GM19467 (cell line): ENCODE measurements at regions not wholly inside any gene's neighbourhood (a gene's known extent, or its start where the extent isn't known, plus 50 kb on each side); places are given as distances from the start of the nearest gene placed in this dataset.
"Not testable (repeated sequence)": the region's sequence is repeated elsewhere in the genome, so short reads cannot be mapped to it uniquely, and the experiment has no call there.

Source experiments
- ATAC-seq: cut with Tn5 transposase; IDR thresholded peaks from one replicate; pipeline ENCODE4 v1.9.1; 2021; ENCODE audit warnings: mild to moderate bottlenecking, moderate library complexity; ENCODE audit not compliant: unreplicated experiment

DNA sequence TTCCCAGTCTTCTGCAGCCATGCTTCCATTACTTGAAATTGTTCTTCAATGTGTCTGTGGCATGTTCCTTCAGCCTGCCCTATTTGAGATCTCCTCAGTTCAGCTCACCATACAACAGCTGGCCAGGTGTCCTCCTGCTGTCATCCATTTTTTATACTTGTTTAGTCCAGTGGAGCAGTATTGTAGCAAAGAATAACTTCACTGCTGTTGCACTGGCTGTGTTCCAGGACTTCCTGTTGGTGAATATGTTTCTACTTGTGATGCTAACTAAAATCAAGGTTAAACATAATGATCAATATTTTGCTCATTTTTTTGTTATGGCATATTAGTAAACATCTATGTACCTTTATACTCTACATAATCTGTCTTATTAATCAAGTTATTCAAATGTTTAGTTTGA is 1394.1 kb downstream of the PCDH9 start:
- ATAC-seq, result no peak

- no peak for ATAC-seq
These were observed 1395.2 kb downstream of the PCDH9 start for GRCh38 chr13:65834897-65835296.

DNA sequence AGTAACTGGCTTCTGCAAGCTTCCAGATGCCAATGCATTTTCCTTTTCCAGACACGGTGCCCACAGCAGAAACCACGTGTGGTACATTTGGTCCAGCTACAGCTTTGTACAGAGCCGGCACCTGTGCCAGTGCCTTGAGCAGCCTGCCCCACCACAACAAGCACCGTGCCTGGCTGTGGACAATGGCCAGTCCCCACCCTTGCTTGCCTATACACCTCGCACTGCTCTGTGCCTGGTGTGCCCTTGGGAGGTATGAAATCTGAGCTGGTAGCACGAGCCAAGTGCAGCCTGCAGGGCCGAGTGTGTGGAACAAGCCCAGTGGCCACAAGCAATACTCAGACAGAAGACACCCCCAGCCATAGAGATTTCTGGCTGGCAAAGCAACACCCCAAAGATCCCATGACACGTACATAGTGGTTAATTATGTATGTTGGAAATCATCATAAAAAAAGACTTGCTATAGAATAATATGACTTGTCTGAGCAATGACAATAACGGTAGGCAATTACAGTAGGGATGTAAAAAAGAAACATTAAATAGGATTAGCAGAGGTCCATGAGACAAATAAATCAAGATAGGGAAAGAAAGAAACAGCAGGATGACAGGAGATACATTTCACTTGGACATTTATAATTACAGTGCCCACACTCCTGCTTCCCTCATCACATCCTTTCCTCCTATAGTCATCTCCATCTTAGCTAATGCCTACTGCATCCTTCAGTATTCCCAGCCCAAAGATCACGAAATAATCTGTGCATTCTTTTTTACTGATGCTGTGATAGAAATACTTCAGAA is 1399.5 kb downstream of the PCDH9 start:
- ATAC-seq, result no peak

GRCh38 chr13:65829241-65830008 is 1400.7 kb downstream of the PCDH9 start:
- no peak for ATAC-seq

- ATAC-seq, result no peak
These were observed 1403.5 kb downstream of the PCDH9 start for GRCh38 chr13:65826657-65827056.

- no peak for ATAC-seq
These were observed 1405.1 kb downstream of the PCDH9 start for GRCh38 chr13:65825039-65825438.

GRCh38 chr13:65808061-65808460 is 1422.1 kb downstream of the PCDH9 start:
- ATAC-seq, result no peak

GRCh38 chr13:65803530-65804392 is 1426.4 kb downstream of the PCDH9 start:
- no peak for ATAC-seq

DNA sequence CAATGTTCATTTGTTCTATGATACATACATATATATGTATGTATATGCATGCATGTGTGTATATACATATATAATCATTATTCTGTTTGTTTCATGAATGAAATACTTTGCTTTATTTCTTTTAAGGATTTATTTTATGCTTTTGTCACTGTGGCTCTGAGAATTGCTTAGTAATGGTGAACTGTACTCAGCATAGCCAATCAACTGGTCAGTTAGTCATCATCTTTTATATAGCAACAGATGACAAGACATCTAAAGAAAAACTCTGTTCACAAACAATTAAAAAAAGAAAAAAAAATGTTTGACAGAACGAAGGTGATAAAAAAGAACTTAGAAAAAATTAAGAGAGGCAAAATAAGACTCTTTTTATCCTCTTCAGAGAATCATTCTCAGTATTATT is 1440.3 kb downstream of the PCDH9 start:
- no peak for ATAC-seq

DNA sequence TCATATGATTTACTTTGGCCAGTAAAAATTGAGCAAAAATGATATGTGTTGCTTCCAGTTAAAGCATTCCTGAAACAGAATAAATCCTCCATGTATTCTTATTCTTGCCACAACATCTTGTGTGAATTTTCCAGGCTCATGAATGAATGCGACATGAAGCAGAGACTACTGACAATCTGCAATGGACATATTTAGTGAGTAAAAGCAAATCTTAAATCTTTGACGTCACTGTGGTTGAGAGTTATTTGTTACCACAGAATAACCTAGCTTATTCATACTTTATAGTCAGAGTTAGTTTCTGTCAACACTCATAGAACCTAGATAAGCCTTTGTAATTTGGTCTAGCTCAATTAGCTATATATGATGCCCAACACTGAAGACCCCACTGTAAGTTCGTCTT is 1443.1 kb downstream of the PCDH9 start:
- ATAC-seq, result no peak

DNA sequence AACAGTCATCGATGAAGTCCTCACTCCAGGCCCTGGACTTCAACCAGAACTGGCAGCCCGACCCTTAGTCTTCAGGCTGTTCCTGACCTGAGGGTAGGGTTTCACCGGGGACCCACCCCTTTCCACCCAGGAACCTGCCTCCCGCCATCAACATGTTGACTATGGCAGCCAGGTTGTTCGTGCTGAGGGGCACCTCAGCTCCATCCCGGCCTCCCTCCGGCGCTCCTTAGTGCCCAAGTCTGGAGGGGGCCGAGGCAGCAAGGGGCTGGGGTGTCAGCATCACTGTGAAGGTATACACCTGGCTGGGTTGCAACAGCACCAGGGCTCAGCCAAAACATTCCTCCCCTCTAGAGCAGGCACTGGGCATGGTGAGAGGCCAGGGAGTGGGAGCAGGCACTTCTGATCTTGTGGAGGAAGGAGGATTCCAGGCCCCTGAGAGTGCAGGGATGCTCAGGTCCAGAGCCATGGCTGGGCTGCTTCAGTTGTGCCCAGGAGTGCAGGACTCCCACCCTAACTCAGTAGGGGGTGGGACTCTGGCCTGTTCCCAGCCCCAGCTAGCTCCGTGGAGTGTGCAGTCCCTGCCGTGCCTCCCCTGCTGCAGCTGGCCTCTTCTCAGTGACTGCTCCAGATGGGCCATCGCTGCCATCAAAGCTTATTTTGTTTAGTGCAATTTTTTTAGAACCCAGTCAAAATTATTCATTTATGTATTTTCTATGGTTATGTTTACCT is 1445.9 kb downstream of the PCDH9 start:
- no peak for ATAC-seq

- ATAC-seq, result no peak
These were observed 1446.8 kb downstream of the PCDH9 start for GRCh38 chr13:65783383-65783782.

DNA sequence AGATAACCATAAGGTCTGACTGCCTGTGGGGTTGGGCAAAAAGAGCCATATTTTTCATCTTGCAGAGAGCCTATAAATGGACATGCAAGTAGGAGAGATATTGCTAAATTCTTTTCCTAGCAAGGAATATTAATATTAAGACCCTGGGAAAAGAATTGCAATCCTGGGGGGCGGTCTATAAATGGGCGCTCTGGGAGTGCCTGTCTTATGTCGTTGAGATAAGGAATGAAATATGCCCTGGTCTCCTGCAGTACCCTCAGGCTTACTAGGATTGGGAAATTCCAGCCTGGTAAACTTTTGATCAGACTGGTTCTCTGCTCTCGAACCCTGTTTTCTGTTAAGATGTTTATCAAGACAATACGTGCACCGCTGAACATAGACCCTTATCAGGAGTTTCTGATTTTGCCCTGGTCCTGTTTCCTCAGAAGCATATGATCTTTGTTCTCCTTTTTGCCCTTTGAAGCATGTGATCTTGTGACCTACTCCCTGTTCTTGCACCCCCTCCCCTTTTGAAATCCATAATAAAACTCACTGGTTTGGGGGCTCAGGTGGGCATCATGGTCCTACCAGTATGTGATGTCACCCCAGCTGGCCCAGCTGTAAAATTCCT is 1458.3 kb downstream of the PCDH9 start:
- not testable (repeated sequence) for ATAC-seq

DNA sequence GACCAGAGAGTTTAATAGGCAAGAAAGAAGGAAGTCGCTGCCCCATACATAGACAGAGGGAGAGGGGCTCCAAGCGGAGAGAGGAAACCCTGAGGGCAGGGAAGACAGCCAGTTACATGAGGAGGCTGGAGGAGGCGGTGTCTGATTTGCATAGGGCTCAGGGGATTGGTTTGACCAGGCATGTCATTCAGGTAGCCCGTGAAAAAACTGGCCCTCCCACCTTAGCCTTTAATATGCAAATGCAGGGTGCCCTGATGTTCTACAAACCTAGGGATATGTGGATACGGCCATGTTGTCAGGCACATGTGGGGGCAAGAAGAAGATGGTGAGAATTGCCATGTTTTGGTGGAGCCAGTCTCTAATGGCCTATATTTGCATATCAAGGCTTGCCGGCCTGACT is 1461.6 kb downstream of the PCDH9 start:
- no peak for ATAC-seq

DNA sequence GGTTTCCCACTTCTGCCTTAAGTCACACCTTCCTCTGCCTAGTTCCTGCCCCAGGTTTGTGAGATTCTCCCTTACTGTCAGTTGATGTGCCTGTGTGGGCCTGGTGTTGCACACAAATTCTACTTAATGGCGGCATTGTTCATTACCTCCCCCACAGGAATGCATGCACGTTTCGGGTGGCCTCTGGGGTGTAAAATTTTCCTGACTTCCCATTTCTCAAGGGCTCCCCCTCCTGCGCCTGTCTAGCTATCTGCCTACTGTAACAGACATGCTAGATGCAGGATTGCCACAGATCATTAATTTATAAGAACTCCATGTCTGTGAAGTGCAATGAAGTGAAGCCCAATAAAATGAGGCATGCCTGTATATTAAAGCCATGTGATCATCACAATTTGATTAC is 1466.3 kb downstream of the PCDH9 start:
- no peak for ATAC-seq

DNA sequence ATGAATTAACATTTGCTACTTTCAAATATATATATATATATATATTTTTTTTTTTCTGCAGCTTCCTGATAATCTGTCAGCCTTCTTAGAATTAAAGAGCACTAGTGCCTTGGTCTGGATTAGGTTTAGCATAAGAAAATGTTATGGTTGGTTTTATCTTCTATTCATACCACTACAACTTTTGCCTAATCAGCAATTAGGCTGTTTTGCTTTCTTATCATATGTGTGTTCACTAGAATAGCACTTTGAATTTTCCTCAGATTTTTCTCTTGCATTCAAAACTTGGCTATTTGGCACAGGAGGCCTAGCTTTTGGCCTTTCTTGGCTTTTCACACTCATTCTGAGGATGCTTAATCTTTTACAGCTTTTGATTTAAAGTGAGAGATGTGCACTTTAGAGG is 1468.1 kb downstream of the PCDH9 start:
- ATAC-seq, result no peak

- no peak for ATAC-seq
These were observed 1474.0 kb downstream of the PCDH9 start for GRCh38 chr13:65756071-65756671.

DNA sequence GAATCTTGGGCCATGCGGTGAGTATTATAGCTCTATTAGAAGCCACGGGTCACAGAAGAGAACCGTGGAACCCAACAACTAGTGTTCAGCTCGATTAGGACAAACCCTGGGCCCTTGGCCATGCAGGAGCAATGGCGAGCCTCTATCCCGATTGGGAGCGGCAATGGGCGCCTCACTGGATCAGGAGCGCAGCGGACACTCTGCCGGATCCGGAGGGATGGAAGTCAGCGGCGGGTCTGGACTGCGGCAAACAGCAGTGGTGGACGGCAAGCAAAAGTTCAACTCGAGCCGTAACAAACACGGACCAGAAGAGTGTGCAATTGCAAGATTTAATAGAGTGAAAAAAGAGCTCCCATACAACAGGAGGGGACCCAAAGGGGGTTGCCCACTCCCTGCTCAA is 1481.9 kb downstream of the PCDH9 start:
- no peak for ATAC-seq

DNA sequence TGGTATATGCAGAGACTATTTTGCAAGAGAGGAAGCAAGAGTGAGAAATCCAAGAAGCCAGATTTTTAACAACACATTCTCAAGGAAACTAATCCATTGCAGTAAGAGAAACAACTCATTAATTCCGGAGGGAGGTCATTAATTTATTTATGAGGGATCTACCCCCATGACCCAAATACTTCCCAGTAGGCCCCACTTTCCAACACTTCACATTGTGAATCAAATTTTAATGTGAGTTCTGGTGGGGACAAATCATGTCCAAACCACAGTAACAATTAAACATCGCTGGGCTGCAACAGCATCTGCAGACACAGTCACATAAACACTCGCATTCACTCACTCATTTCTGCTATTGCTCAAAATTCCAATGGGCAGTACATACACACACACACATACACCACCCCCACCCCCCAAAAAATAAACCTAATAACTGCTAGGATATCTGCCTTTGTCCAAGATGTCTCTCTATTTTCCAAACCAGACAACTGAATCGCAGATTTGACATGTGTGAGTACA is 1483.7 kb downstream of the PCDH9 start:
- ATAC-seq, result no peak

GRCh38 chr13:65744836-65745235 is 1485.3 kb downstream of the PCDH9 start:
- ATAC-seq, result no peak
